Myocyte (in vitro differentiated cells): ENCODE measurements at regions not wholly inside any gene's neighbourhood (a gene's known extent, or its start where the extent isn't known, plus 50 kb on each side); places are given as distances from the start of the nearest gene placed in this dataset.

Experiments used
- DNase-seq: peaks from one replicate; pipeline ENCODE4 v3.0.0-alpha.2; 2012; ENCODE audit warnings: low read depth

DNA sequence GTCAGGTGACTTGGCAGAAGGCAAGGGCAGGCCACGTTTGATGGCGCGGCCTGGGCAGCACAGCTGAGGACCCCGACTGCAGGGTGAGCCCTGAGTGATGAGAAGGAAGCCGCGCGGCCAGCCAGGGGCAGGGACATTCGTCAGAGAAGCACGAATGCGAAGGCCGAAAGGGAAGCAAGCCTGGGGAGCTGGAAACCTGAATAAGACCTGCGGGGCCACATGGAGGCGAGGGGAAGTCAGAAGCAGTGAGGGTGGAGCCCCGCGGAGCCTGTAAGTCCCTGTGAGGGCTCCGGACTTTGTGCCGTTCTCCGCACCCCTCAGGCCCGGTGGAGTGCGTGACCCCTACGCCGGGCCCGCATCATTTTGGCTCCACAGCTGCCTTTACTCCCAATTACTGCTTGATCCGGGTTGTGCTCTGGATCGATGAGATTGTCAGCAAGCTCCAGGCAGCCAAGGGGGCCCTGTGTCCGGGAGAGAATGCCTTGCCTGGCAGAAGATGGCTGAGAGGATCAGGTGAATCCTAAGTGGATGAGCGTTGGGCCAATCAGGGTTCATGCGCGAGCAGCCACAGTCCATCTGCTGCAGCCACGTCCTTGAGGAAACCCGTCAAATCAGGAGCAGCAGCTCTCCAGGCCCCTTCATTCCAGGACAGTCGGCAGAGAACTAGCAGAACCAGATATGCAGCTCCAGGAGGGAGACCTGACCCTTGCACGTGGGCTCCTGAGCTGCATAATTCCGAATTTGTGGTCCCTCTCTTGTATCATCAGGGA lies 293.3 kb upstream of the SHH start:
- DNase-seq = no peak

DNA sequence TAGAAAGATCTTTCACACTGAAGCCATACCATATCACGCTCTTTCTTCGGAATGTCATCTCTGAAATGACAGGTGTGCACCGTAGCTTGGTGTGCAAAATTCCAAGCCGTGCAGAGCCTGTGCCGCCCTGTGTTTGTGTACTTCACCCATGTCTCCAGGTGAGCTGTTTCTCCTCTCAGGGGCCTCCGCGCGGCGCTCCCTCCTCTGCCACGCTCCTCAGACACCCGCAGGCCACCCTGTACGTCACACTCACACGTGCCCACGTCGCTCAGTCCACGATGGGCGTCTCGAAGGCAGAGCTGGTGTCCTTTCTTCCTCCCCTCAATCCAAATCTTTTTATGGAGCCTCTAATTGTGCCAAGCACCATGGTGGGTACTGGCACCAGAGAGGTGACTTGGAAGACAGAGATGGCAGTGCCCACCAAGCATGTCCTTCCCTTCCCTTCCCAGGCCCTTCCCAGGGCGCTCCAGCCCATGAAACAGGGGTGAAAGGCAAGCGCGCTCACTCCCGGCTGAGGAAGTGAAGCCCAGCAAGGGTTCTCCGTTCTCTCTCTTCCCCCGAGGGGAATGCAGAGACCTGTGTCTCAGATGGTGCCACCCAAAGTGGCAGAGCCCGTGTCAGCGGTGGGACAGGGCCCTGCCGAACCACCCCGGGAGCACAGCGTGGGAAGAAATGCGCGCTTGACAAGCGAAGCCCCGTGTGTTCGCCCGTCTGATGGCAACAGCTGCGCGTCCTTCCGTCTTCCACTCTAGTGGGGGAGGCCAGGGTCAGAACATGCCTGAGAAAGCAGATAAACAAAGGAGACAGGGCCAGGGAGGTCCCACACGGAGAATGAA lies 292.5 kb upstream of the SHH start:
- DNase-seq = no peak

DNA sequence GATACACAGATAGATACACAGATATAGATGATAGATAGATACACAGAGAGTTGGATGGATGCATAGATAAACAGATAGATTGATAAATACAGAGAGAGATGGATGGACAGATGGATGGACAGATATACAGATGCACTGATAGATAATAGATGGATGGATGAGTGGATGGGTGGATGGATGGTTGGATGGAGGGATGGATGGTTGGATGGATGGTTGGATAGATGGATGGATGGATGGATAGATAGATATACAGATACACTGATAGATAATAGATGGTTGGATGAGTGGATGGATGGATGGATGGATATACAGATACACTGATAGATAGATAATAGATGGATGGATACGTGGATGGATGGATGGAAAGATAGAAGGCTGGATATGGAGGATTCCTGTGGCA lies 290.0 kb upstream of the SHH start:
- DNase-seq = no peak

DNA sequence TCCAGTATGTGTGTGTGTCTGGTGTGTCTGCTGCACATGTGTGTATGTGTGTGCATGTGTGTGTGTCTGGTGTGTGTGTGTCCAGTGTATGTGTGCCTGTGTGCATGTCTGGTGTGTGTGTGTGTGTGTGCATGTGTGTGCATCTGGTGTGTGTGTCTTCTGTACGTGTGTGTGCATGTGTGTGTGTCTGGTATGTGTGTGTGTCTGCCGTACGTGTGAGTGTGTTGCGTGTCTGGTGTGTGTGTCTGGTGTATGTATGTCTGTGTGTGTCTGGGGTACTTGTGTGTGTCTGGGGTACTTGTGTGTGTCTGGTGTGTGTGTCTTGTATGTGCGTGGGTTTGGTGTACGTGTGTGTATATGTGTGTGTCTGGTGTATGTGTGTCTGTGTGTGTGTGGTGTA lies 289.1 kb upstream of the SHH start:
- DNase-seq = no peak

DNA sequence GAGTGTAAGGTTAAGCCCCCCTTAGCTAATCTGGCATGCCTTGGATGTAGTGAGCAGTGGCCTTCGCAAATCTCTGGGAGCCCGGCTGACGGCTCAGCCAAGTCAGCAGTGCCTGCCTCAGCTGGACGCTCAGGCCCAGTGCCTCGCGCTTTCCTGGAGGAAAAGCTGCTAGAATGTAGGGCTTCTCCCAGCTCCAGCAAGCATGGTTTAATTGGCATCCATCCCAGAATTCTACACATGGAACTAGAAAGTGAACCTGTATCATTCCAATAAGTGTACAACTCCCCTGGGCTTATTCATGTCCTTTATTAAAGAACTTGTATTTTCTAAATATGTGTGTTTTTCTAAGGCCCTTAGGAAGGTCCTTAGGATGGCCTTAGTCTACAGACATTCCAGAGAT lies 287.8 kb upstream of the SHH start:
- DNase-seq = no peak

DNA sequence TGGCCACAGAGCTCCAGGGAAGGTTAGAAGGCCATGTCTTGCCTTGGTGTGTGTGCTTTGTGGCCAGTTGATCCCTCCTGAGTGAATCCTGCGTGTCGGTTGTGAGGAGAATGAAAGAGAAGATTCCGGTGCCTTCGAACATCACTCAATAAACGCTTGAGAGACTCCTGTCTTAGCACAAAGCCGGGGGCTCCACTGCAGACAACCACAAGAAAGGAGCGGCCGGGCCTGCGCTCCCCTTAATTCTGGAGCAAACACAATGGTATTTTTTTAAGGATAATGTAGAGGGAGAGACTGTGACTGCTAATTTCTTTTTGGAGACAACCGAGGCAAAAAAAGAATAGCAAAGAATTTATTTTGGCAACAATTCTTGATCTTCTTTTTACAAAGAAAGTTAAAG lies 286.8 kb upstream of the SHH start:
- DNase-seq = no peak

DNA sequence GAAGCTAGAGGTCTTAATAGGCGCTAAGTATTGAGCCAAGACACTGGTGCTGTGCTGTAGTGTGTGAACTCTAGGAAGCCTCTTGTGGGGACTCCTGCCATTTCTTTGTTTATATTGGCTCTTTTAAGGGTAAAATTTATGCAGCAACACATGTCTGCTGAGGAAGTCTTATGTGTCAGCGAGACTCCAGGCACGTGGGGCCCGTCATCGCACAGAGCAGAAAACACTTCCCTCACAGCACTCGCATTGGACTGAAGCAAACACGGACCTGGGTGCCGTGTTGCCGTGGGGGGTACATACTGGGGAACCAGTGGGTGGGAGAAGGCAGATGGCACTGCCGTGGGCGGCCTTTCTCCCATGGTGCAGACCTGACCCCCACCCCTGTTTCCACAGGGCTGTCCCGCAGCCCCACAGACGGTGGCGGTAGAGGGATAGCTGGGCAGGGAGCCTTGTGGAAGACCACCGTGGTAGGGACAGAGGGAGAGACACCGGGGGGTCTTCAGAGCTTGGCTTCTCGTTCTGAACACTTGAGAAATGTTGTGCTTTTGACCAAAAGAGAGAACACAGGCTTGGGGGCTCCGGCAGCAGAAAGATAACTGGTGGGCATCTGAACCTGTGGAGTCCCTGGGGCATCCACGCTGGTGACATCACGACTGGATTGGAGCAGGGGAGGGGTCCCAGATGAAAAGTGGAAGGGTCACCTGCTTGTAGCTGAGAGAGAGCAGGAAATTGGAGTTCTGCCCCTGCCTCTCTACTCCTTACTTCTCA lies 284.7 kb upstream of the SHH start:
- DNase-seq = no peak

DNA sequence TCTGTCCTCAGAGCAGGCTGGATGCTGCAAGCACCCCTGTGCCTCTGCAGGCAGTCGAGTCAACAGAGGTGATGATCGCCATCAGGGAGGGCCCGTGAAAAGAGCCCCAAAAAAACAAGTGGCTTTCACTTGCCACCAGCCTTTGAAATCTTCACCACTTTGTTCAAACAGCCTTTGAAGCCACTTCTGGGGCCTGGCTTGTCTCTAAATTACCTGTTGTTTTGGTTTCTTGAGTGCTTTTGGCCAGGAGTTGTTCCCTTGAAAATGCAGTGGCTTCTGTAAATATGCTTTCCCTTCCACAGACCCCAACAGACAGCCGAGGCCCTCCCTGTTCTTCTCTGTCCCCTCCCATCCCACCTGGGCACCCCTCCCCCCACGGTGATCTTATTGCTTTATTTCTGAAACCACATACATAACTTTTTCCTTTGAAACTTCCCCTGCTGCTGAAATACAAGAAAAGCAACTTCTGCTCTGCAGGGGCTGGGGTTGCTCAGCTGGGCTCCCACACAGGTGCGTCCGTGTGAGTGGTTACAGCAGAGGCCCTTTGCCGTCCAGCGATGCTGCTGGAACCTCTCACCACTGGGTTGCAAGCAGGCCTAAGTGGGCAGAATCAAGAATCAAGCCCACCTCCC lies 283.8 kb upstream of the SHH start:
- DNase-seq = no peak

DNA sequence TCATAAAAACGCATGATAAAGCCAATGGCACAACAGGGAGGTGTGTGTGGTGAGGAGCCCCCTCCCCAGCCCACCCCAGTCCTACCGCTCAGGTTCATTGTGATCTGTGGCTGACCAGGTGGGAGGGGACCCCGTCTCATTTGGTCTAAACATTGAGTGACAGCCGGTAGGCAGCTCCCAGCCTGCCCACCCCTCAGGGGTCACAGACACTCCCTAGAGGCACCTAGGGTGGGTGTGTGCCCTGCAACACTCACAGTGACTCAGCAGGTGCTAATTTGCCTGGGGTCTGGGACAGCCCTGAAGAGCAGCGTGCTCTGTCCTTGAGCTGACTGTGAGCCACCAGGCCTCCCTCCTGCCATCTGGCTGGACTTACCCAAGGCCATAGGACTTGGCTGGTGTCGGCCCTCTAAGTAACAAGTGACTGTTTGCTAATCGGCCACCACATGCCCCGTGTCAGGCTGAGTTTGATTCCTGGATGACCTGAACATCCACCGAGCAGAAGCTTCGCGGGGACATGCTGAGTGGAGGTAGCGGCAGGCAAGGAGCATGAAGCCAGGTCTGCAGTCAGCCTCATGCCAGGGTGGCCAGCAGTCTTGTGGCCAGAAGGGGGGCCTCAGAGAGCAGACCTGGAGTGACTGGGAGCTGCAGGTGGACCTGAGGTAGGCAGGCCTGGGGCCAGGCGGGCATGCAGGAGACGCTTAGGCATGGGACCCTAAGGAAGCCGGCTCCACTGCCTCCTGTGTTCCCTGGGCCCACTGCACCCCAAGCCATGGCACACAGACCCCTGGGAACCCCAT lies 282.3 kb upstream of the SHH start:
- DNase-seq = no peak

DNA sequence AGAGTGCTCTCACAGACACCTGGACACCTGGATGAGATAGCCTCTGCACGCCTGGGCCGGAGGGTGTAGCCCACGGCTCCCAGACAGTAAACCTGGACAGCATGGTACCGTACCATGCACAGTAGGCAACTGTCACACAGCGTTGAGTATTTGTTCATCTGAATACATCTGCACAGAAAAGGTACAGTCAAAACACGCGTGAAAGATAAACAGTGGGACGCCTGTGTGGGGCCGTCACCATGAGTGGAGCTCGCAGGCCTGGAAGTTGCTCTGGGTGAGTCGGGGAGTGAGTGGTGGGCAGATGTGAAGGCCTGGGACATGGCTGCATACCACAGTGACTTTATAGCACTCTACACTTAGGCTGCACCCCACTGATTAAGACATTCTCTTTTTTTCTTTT lies 280.0 kb upstream of the SHH start:
- no peak for DNase-seq

DNA sequence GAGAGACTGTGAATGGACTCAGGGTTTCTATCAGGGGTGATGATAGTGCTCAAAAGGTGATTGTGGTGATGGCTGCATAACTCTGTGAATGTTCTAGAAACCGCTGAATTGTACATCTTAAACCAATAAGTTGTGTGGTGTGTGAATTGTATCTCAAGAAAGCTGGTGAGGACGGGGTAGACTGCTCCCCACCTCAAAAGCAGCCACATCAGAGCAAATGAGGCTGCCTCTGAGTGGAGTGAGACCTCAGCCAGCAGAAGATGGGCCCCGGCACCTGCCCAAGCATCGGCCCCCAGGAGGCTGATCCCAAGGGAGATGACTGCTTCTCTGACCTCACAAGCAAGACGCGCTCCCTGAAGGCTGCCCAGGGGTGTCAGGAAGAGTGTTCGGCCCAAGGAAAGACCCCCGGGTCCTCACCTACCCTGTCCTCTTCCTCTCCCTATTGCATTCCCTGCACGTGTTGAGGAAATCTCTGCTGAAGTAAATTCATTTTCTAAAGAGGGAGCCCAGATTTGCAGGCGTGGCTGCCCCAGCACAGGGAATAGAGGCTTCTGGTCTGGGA lies 279.3 kb upstream of the SHH start:
- DNase-seq = no peak

DNA sequence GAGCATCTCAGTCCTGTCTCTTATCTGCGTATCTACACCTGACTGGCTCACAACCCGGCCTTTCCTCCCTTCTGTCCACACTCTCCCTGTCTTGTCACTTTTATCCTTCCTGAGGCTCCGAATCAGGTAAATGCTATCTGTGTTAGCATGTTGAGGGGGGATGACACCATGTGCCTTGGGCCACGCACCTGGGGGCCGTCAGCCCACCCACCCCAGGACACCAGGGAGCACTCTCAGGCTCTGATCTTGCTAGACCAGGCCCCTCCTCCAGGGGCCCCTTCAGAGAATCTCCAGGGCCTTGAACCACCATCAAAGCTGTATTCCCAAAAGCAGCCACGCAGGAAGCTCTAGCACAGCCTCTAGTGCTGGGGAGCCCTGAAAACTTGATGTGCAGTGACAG lies 278.7 kb upstream of the SHH start:
- no peak for DNase-seq

DNA sequence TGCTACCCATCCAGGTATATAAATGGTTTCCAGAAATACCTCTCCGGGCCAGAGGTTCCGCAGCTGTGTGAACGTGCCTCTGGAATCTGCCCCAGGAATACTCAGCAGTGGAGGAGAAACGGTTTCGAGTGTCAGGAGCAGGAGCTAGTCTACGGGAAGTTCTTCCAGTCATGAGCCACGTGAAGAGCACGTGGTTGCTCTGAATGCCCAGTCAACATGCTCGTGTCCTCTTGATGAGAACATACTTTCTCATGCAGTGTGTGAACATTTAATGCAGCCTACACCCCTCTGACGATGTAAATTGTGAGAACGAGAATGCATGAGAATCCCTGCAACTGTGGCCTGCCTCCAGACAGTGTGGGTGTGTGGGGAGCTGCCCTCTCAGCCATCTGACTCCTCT lies 277.0 kb upstream of the SHH start:
- DNase-seq = no peak

DNA sequence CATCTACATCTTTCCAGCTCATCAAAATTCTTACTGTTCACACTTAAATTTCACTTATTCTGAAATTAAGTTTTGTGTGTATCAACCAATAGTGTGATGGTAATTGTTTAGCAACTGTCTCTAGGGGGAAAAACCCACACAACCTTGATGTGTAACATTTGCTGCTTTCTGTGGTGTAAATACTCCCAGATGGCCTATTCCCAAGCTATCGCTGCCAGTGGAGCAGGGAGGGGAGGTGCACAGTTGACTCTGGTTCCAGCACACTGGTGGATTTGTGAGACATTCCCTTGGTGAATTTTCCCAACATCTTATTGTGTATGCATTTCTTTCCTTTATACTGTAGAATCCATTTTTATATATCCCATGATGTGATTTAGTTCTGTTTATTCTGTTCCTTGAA lies 275.9 kb upstream of the SHH start:
- no peak for DNase-seq

DNA sequence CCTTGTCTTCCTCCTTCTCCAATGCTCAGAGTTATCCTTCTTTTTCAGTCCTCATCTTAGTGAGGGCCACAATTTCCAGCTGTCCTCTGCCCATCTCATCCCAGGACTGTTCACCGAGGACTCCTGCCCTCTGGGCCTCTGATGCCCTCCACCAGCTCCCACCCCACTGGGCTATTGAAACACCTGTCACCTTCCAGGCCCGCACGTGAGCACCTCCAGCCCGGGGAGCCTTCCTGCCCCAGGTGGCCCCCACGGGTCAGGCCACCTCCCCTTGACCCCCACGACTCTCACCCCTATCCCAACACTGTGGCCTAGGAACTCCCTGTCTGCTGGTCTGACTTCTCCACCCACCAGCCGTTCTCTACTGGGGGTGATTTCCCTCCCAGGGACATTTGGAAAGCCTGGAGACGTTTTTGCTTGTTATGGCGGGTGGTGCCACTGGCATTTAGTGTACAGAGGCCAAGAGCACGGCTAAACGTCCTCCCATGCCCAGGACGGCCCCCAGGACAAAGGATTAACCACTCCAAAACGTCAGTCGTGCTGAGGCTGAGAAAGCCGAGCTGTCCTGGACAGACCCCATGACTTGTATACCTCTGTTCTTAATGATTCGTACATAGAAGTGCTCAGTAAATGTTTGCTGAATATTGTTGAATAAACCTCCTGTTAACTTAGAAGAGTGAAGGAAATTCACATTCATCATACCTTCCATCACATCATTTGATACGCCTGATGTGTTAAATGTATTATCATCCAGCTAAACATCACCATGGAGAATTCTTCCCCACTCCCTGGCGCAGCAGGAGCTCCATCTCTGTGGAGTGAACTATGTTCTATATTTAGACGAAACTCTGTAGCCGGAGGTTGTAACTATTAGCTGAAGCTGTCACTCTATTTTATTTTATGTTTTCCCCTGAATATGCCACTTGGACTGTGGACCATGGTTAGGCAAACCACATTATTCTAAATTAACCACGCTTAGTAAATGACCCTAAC lies 270.1 kb upstream of the SHH start:
- peak; percentile 1 for DNase-seq

DNA sequence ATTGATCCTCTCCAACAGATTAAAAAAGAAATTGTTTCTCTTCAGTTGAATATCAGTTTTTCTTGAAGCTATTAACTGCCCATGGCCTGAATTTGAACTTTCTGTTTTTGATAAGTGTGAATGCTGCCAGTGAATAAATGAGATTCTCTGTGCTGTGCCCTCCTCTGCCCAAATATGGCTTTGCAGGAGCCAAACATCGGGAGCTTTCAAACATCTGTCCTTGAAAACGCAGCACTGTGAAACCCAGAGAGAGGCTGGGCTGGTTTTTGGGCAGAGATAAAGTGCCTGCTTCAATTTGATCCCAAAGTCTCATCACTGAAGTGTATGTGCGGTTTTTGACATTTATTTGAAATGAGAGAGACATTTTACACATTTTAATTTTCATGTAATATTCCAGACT lies 268.3 kb upstream of the SHH start:
- DNase-seq = no peak

DNA sequence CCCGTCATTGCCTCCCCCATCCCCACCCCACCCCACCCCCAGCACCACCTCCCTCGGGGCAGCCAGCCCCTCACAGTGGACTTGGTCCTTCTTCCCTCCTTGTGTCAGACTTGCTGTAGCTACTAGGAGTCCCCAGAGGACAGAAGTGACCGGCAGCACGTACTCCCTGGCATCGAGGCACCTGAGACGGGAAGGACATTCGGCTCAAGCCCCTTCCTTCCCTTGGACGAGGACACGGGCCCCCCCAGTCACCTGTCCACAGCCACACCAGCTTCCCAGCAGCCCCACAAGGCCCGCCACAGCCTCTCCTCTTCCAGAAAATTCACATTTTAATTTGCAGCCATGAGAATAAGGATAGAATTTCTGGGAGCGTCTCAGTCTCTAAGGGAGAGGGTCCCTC lies 267.8 kb upstream of the SHH start:
- no peak for DNase-seq

DNA sequence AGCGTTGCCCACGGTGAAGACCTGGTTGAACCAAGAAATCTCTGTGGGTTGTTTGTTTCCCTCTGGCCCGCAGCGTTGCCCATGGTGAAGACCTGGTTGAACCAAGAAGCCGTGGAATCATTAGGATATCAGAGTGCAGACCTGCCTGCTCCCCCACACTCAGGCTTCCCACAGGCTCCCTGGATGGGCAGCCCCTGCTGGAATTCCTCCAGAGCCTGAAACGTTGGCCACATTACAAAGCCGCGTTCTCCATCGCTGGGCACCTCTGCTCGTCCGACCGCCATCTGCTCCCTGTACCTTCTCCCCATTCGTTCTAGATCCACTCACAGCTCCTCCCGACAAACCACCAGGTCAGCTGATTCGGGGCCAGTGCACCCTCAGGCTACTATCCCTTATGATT lies 266.9 kb upstream of the SHH start:
- no peak for DNase-seq

DNA sequence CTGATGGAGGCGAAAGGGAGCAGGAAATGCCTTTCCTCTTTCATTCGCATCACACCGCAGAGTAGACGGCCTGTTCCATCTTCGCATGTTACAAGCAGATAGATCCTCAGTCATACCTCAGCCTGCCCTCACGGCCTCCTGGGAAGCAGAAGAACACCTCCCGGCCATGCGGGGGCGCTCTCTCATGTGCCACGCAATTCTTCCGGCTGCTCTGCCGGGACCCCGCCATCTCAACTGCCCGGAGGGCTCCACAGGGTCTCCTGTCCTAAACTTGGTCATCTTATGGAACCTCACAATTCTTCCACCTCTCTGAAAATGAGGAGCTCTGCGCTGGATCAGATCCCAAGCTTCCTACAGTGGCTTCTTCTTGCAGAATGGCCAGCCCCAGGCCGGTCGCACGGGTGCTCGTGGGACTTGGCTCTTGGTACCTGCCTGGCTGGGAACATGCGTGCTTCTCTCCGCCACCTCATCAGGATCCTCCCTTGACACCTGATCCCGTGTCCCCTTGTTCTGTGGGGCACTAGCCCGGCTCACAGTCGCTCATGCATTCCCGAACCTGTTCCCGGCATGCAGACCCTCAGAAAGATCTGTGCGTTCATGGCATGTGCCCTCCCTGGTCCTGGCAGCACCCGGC lies 262.8 kb upstream of the SHH start:
- DNase-seq = no peak
